ENCODE measurements at regions not wholly inside any gene's neighbourhood (a gene's known extent, or its start where the extent isn't known, plus 50 kb on each side); places are given as distances from the start of the nearest gene placed in this dataset.

- no peak for DNase-seq (ENCODE audit: extremely low spot score)
- CTCF ChIA-PET = interaction anchor here (1.6 kb wide), 1 partner anchor 9 kb away, joined by 7 read pairs; no protein-coding TSS in a partner anchor
- TF ChIP-seq CTCF (IDR thresholded peaks at IDR 0.05; ENCODE audit: control extremely low read depth, extremely low read depth, low read depth, missing control alignments) = no peak
- POLR2A ChIA-PET = no interaction called here
Observed at GRCh38 chr3:181805703-181806102, 94.0 kb downstream of the SOX2 start.

GRCh38 chr3:181808053-181808452 lies 96.3 kb downstream of the SOX2 start:
- ChIA-PET CTCF (interaction anchor here (1.8 kb wide), 1 partner anchor 43 kb away, joined by 5 read pairs; no protein-coding TSS in a partner anchor), POLR2A (no interaction called here)
- no peak for TF ChIP-seq CTCF (IDR thresholded peaks at IDR 0.05; ENCODE audit: control extremely low read depth, extremely low read depth, low read depth, missing control alignments)
- DNase-seq (ENCODE audit: extremely low spot score) = no peak

- ChIA-PET POLR2A (interaction anchor here (0.6 kb wide), 1 partner anchor 12 kb away, joined by 3 read pairs; no protein-coding TSS in a partner anchor), CTCF (interaction anchor here (2.0 kb wide), 1 partner anchor 10 kb away, joined by 8 read pairs; no protein-coding TSS in a partner anchor)
- DNase-seq (ENCODE audit: extremely low spot score) = no peak
- TF ChIP-seq CTCF (IDR thresholded peaks at IDR 0.05; ENCODE audit: control extremely low read depth, extremely low read depth, low read depth, missing control alignments) = no peak
Observed at GRCh38 chr3:181823716-181824115, 112.0 kb downstream of the SOX2 start.

DNA sequence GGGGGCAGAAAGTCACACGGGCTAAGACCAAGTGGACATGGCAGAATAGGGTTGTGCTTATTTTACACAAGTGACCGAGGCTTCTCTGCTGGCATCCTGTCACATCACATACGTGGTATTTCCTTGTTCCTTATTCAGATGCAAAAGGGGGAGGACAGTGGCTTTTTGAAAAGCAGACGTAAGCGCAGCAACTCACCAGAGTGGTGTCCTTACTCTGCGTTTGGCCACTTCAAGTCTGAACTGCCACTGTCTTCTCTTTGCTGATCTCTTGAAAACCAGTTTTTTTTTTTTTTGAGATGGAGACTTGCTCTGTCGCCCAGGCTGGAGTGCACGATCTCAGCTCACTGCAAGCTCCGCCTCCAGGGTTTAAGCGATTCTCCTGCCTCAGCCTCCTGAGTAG lies 113.2 kb downstream of the SOX2 start:
- TF ChIP-seq CTCF (IDR thresholded peaks at IDR 0.05; ENCODE audit: control extremely low read depth, extremely low read depth, low read depth, missing control alignments) = no peak
- no peak for DNase-seq (ENCODE audit: extremely low spot score)
- CTCF ChIA-PET = no interaction called here
- POLR2A ChIA-PET = no interaction called here

- DNase-seq (ENCODE audit: extremely low spot score) = no peak
- ChIA-PET POLR2A (no interaction called here), CTCF (no interaction called here)
- TF ChIP-seq CTCF (IDR thresholded peaks at IDR 0.05; ENCODE audit: control extremely low read depth, extremely low read depth, low read depth, missing control alignments) = no peak
Observed at GRCh38 chr3:181839039-181839915, 127.6 kb downstream of the SOX2 start.

- DNase-seq (ENCODE audit: extremely low spot score) = no peak
- CTCF ChIA-PET = no interaction called here
- POLR2A ChIA-PET = no interaction called here
- TF ChIP-seq CTCF (IDR thresholded peaks at IDR 0.05; ENCODE audit: control extremely low read depth, extremely low read depth, low read depth, missing control alignments) = no peak
Observed at GRCh38 chr3:181839916-181840297, 128.2 kb downstream of the SOX2 start.
